ENCODE measurements at regions not wholly inside any gene's neighbourhood (a gene's known extent, or its start where the extent isn't known, plus 50 kb on each side); places are given as distances from the start of the nearest gene placed in this dataset.

- TF ChIP-seq, protein P1, sequence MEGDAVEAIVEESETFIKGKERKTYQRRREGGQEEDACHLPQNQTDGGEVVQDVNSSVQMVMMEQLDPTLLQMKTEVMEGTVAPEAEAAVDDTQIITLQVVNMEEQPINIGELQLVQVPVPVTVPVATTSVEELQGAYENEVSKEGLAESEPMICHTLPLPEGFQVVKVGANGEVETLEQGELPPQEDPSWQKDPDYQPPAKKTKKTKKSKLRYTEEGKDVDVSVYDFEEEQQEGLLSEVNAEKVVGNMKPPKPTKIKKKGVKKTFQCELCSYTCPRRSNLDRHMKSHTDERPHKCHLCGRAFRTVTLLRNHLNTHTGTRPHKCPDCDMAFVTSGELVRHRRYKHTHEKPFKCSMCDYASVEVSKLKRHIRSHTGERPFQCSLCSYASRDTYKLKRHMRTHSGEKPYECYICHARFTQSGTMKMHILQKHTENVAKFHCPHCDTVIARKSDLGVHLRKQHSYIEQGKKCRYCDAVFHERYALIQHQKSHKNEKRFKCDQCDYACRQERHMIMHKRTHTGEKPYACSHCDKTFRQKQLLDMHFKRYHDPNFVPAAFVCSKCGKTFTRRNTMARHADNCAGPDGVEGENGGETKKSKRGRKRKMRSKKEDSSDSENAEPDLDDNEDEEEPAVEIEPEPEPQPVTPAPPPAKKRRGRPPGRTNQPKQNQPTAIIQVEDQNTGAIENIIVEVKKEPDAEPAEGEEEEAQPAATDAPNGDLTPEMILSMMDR (IDR thresholded peaks at IDR 0.05) = no peak
- TF ChIP-seq ZFX (IDR thresholded peaks at IDR 0.05; ENCODE audit: borderline replicate concordance) = no peak
Observed at GRCh38 chr10:3511483-3511882, 273.5 kb downstream of the KLF6 start.

All from 22Rv1 (cell line).